WTC11 (cell line): ENCODE measurements at regions not wholly inside any gene's neighbourhood (a gene's known extent, or its start where the extent isn't known, plus 50 kb on each side); places are given as distances from the start of the nearest gene placed in this dataset.

Experiments used
- TP53 ChIP-seq: sonication (generic); formaldehyde crosslinking; IDR thresholded peaks from 2 replicates; pipeline ENCODE4 v1.8.1; 2023; ENCODE audit warnings: mild to moderate bottlenecking, missing genetic modification reagents
- TF ChIP-seq, protein P1 (sequence below): fragments of 200-600 bp; IDR thresholded peaks from 2 replicates; pipeline ENCODE4 v1.8.0; 2022; ENCODE audit warnings: antibody characterized with exemption
- TF ChIP-seq, protein P2 (sequence below): sonication (generic); formaldehyde crosslinking; IDR thresholded peaks from 2 replicates; pipeline ENCODE4 v1.8.1; 2022; ENCODE audit warnings: low read depth, missing genetic modification reagents, borderline replicate concordance
- TF ChIP-seq, protein P3 (sequence below): sonication (generic); formaldehyde crosslinking; IDR thresholded peaks from 2 replicates; pipeline ENCODE4 v1.8.0; 2022; ENCODE audit warnings: mild to moderate bottlenecking, missing genetic modification reagents

DNA sequence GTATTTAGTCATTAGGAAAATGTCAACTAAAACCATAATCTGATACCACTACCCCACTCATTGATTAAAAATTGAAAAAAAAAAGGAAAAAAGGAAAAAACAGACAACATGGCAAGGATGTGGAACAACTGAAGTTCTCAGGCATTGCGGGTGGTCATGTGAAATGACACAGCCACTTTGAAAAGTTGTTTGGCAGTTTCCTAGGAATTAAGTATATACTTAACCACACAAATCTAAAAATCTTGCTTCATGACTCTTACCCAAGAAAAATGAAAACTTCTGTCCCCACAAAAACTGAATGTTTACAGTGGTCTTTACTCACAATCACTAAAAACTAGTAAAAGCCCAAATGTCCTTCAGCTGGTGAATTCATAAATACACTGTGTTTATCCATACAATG, 254.5 kb downstream of the AHR start:
- TF ChIP-seq, protein P1, sequence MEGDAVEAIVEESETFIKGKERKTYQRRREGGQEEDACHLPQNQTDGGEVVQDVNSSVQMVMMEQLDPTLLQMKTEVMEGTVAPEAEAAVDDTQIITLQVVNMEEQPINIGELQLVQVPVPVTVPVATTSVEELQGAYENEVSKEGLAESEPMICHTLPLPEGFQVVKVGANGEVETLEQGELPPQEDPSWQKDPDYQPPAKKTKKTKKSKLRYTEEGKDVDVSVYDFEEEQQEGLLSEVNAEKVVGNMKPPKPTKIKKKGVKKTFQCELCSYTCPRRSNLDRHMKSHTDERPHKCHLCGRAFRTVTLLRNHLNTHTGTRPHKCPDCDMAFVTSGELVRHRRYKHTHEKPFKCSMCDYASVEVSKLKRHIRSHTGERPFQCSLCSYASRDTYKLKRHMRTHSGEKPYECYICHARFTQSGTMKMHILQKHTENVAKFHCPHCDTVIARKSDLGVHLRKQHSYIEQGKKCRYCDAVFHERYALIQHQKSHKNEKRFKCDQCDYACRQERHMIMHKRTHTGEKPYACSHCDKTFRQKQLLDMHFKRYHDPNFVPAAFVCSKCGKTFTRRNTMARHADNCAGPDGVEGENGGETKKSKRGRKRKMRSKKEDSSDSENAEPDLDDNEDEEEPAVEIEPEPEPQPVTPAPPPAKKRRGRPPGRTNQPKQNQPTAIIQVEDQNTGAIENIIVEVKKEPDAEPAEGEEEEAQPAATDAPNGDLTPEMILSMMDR: no peak
- TF ChIP-seq, protein P2, sequence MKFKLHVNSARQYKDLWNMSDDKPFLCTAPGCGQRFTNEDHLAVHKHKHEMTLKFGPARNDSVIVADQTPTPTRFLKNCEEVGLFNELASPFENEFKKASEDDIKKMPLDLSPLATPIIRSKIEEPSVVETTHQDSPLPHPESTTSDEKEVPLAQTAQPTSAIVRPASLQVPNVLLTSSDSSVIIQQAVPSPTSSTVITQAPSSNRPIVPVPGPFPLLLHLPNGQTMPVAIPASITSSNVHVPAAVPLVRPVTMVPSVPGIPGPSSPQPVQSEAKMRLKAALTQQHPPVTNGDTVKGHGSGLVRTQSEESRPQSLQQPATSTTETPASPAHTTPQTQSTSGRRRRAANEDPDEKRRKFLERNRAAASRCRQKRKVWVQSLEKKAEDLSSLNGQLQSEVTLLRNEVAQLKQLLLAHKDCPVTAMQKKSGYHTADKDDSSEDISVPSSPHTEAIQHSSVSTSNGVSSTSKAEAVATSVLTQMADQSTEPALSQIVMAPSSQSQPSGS (CRISPR knock-in tag): no peak
- TF ChIP-seq, protein P3, sequence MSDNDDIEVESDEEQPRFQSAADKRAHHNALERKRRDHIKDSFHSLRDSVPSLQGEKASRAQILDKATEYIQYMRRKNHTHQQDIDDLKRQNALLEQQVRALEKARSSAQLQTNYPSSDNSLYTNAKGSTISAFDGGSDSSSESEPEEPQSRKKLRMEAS (CRISPR knock-in tag): no peak
- TF ChIP-seq TP53 (CRISPR knock-in tag): no peak
